ENCODE measurements at regions not wholly inside any gene's neighbourhood (a gene's known extent, or its start where the extent isn't known, plus 50 kb on each side); places are given as distances from the start of the nearest gene placed in this dataset.

DNA sequence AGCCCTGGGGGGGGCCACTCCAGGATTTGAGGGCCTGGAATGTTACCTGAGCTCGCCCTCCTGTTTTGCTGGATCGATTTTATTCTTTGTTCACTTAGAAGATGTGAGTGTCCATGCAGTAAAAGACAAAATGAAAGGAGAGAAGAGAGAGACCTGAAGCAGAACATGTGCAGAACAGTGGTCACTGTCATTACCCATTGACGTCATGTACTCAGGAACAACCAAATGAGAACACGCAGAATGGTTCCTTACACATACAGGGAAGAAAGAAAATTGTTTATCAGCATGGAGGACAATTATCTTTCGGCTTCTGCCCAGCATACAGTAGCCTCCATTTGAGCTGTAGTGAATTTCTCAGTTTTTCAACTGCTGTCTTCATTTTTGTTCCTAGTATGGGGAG lies 258.1 kb downstream of the FNDC1 start:
- DNase-seq (ENCODE audit: low read depth): no peak
- Histone ChIP-seq H3K36me3 (ENCODE audit: control insufficient read depth, insufficient read depth, low read length) (no peaks in the 10 kb centered on the region), H3K4me3 (ENCODE audit: low read depth, low read length) (no peak overlapping the region), H3K27me3 (ENCODE audit: control insufficient read depth, insufficient read depth, low read length) (no peaks in the 10 kb centered on the region)
- TF ChIP-seq CTCF (IDR thresholded peaks at IDR 0.05; ENCODE audit: insufficient read depth, low read length, poor library complexity, severe bottlenecking): no peak

- TF ChIP-seq CTCF (IDR thresholded peaks at IDR 0.05; ENCODE audit: insufficient read depth, low read length, poor library complexity, severe bottlenecking): no peak
- H3K4me3 ChIP-seq (ENCODE audit: low read depth, low read length): no peak overlapping the region
- DNase-seq (ENCODE audit: low read depth): no peak
- no peaks in the 10 kb centered on the region for H3K36me3 ChIP-seq (ENCODE audit: control insufficient read depth, insufficient read depth, low read length)
- H3K27me3 ChIP-seq (ENCODE audit: control insufficient read depth, insufficient read depth, low read length): no peaks in the 10 kb centered on the region
These were observed 256.2 kb downstream of the FNDC1 start for GRCh38 chr6:159425421-159425820.

DNA sequence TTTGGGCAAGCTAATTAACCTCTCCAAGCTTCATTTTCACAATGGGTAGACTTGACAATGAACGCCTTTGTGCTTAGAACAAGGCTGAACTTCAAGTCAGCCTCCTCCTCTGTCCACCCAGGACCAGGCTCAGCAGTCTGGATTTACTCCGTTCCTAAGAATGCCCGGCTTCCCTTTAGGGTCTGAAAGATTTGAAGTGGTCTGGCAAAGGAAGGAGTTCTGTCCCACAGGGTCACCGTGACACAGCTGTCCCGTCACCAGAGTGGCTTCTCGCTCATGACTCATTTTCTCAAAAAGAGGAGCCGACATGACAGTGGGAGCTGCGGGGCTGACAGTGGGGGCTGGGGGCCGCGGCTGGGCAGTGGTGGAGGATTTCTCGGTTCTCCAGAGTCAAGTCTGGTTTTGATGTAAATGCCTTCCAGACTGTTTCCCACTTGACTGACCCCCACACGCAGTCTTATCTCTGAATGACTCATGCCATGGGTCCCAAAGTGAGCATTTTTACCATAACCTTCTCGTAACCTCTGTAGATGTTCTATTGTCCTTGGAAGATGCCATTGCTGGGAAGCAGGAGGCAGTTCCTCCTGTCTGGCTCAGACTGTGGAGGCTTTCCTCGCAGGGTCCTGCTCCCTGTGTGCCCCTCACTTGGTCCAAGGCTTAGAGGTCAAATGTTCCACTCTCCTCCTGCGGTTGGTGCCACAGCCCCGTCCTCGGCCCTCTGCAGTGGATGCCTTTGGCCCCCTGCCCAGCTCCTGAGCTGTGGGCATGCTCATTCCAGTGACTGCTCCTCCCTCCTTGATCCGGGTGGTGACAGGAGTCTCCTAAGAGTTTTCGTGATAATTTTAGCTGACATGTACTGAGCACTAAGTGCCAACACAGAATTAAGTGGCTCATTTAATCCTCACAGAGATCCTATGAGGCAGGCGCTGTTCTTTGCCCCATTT lies 253.1 kb downstream of the FNDC1 start:
- no peaks in the 10 kb centered on the region for H3K36me3 ChIP-seq (ENCODE audit: control insufficient read depth, insufficient read depth, low read length)
- no peak overlapping the region for H3K4me3 ChIP-seq (ENCODE audit: low read depth, low read length)
- no peak for TF ChIP-seq CTCF (IDR thresholded peaks at IDR 0.05; ENCODE audit: insufficient read depth, low read length, poor library complexity, severe bottlenecking)
- no peak for DNase-seq (ENCODE audit: low read depth)
- no peaks in the 10 kb centered on the region for H3K27me3 ChIP-seq (ENCODE audit: control insufficient read depth, insufficient read depth, low read length)

GRCh38 chr6:159421586-159421985 lies 252.4 kb downstream of the FNDC1 start:
- Histone ChIP-seq H3K36me3 (ENCODE audit: control insufficient read depth, insufficient read depth, low read length) (no peaks in the 10 kb centered on the region), H3K27me3 (ENCODE audit: control insufficient read depth, insufficient read depth, low read length) (no peaks in the 10 kb centered on the region), H3K4me3 (ENCODE audit: low read depth, low read length) (no peak overlapping the region)
- no peak for TF ChIP-seq CTCF (IDR thresholded peaks at IDR 0.05; ENCODE audit: insufficient read depth, low read length, poor library complexity, severe bottlenecking)
- no peak for DNase-seq (ENCODE audit: low read depth)

DNA sequence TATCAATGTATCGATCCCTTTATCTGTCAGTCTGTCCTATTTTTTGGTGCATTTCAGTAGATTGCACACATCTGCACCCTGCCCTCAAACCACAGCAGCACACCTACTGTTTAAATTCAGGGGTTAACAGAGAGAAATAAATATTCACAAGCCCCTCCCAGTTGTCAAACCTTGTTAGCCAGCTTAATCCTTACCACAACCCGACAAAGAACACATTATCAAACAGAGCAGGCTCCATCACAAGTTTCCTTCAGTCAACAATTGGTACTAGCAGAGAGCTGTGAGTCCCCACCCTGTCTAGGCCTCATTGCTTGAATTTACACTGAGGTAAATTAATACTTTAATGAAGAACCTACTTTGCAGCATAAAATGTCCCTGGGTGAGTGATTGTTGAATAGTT lies 249.8 kb downstream of the FNDC1 start:
- H3K27me3 ChIP-seq (ENCODE audit: control insufficient read depth, insufficient read depth, low read length): no peaks in the 10 kb centered on the region
- DNase-seq (ENCODE audit: low read depth): no peak
- no peak overlapping the region for H3K4me3 ChIP-seq (ENCODE audit: low read depth, low read length)
- no peaks in the 10 kb centered on the region for H3K36me3 ChIP-seq (ENCODE audit: control insufficient read depth, insufficient read depth, low read length)
- TF ChIP-seq CTCF (IDR thresholded peaks at IDR 0.05; ENCODE audit: insufficient read depth, low read length, poor library complexity, severe bottlenecking): no peak

Data from kidney epithelial cell (primary cell).